Suppressor macrophage treated with lipopolysaccharide for 1 hour (primary cell): ENCODE measurements at regions not wholly inside any gene's neighbourhood (a gene's known extent, or its start where the extent isn't known, plus 50 kb on each side); places are given as distances from the start of the nearest gene placed in this dataset.
"Not testable (repeated sequence)": the region's sequence is repeated elsewhere in the genome, so short reads cannot be mapped to it uniquely, and the experiment has no call there.

Experiments
- DNase-seq, 3 donors: peaks; one replicate each; pipeline ENCODE4 v3.0.0-alpha.2; 2020 to 2022

- no peak for DNase-seq
Observed at GRCh38 chr2:2731816-2732284, 400.8 kb upstream of the MYT1L start.

DNA sequence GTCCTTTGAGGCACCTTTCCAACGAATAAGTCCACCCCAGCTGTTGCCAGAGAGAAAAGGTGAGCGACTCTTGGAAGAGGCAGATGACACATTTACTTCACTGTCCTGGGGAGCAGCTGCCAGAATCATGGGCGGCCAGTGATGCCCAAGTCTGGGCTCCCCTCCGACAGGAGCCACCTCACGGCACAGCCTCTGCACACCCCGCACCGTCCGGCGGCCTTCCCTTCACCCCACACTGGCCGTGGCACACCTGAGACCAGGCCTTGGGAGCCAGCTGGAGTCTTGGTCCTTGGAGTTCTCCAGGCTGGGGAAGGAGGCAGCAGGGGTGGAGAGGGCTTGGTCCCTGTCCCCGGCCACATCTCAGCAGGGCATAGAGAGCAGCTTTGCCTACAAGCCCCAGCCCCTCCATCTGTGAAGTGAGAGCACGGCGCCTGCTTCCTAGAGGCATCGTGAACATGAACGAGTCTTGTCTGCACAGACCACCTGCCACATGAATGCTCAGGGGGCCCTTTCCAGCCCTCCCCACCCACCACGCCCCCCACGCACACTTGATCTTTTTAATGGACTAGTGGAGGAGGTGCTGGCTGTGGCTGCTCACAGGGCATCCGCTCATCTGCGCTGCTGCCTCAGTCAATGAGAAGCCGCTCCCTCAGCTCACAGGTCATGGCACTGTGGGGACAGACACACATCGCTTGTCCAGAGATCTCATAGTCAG is 400.2 kb upstream of the MYT1L start:
- no peak for DNase-seq

- no peak for DNase-seq
Observed at GRCh38 chr2:2730301-2730833, 399.3 kb upstream of the MYT1L start.

DNA sequence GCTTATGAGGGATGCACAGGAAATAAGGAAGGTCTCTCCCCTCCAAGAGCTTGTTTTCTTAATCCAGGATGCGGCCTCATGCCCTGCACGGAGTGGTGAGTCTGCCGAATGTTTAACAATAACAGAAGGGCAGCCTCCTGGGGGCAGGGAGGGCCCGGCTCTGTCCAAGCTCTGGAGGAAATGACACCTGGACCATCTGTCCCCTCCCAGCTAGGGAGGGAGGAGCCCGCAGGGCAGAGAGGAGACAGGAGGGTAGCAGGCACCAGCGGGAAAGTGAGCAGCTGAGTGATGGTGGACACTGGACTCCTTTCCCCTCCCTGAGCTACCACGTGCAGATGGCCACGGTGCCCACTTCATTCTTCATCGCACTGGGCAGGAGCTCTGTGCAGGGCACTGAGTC is 398.2 kb upstream of the MYT1L start:
- no peak for DNase-seq

- DNase-seq: no peak
Observed at GRCh38 chr2:2728635-2729034, 397.6 kb upstream of the MYT1L start.

DNA sequence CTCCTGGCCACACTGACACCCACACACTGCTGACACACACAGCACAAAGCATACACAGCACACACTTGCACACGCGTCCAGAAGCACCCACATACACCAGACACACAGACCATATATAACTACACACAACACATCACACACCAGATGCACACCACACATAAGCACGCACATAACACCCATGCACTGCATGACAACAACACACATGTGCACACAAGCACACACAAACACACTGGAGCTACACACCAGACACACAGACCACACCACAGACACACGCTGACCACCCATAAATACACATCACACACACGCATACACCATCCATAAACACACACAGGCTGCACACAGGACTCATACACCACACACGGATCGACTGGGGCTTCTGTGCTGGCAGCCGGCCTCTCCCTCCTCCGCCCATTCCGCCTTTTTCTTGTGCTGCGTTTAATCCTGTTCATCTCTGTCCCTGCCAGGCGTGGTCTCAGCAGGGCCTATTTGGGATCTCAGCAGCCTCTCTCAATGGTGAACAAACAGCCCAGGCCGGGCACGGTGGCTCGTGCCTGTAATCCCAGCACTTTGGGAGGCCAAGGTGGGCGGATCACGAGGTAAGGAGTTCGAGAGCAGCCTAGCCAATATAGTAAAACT is 396.9 kb upstream of the MYT1L start:
- DNase-seq: no peak

- DNase-seq: no peak
Observed at GRCh38 chr2:2726163-2726562, 395.1 kb upstream of the MYT1L start.

GRCh38 chr2:2723064-2723463 is 392.0 kb upstream of the MYT1L start:
- DNase-seq: no peak

DNA sequence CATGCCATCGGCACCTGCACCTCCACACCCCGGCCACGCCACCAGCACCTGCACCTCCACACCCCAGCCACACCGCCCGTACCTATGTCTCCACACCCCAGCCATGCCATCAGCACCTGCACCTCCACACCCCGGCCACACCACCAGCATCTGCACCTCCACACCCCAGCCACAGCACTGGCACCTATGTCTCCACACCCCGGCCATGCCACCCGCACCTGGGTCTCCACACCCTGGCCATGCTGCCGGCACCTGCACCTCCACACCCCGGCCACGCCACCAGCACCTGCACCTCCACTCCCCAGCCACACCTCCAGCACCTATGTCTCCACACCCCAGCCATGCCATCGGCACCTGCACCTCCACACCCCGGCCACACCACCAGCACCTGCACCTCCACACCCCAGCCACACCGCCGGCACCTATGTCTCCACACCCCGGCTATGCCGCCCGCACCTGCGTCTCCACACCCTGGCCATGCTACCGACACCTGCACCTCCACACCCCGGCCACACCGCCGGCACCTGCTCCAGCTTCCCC is 390.3 kb upstream of the MYT1L start:
- no peak for DNase-seq

GRCh38 chr2:2720806-2721205 is 389.7 kb upstream of the MYT1L start:
- DNase-seq: not testable (repeated sequence)

GRCh38 chr2:2720351-2720750 is 389.3 kb upstream of the MYT1L start:
- no peak for DNase-seq

GRCh38 chr2:2719781-2720180 is 388.7 kb upstream of the MYT1L start:
- no peak for DNase-seq

DNA sequence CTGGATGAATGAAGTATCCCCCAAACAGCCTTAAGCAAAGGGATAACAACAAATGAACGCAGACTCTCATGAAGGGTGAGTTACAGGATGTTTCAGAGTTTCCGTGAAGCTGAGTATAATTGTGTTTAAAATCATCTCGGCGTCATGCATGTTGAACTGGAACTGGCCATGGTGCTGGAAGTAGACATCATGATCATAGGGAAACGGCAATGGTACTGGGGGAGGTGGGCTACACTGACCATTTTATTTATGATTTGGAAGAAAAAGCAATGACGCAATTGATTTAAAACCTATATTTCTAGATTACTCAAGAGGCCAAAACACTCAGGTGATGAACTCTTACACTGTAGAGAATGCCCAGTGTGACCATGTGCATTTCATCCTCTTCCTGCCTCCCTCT is 387.9 kb upstream of the MYT1L start:
- DNase-seq: no peak

- DNase-seq: no peak
Observed at GRCh38 chr2:2717406-2717805, 386.3 kb upstream of the MYT1L start.

DNA sequence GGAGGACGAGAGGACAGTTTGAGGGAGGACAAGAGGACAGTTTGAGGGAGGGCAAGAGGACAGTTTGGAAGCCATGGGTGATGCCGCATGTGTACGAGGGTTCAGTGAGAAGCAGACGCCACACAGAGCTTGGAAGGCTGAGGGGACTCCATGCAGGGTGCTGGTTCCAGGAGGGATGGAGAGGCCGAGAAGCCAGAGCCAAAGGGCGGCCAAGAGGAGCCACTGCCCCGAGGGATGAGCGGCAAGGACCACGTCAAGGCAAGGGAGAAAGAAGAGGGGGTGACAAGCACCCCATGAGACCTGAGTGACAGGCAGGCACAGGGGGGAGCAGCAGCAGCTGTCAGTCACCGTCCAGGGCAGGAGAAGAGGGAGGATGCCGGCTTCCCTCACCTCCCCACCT is 385.7 kb upstream of the MYT1L start:
- DNase-seq: no peak

- no peak for DNase-seq
Observed at GRCh38 chr2:2715036-2715818, 384.2 kb upstream of the MYT1L start.

DNA sequence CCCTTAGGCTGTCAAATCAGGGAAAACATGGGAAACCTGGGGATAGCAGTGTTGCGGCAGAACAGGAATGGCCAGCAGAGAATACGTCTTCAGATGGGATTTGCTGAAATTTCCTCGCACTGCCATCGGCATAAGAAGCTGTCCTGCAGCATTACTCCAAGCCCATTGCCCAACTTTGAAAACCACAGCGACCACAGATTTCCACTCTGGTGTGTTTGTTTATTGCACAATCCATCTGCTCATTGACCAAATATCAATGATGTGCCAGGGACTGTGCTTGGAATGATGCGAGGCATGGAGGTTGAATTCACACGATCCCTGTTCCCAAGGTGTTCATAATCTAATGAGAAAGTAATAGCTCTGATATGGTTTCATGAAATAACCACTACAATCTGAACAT is 383.3 kb upstream of the MYT1L start:
- peak; percentile 33 to 64 (median 62) for DNase-seq

GRCh38 chr2:2709431-2709770 is 378.3 kb upstream of the MYT1L start:
- no peak for DNase-seq

- DNase-seq: no peak
Observed at GRCh38 chr2:2708575-2709430, 377.7 kb upstream of the MYT1L start.

DNA sequence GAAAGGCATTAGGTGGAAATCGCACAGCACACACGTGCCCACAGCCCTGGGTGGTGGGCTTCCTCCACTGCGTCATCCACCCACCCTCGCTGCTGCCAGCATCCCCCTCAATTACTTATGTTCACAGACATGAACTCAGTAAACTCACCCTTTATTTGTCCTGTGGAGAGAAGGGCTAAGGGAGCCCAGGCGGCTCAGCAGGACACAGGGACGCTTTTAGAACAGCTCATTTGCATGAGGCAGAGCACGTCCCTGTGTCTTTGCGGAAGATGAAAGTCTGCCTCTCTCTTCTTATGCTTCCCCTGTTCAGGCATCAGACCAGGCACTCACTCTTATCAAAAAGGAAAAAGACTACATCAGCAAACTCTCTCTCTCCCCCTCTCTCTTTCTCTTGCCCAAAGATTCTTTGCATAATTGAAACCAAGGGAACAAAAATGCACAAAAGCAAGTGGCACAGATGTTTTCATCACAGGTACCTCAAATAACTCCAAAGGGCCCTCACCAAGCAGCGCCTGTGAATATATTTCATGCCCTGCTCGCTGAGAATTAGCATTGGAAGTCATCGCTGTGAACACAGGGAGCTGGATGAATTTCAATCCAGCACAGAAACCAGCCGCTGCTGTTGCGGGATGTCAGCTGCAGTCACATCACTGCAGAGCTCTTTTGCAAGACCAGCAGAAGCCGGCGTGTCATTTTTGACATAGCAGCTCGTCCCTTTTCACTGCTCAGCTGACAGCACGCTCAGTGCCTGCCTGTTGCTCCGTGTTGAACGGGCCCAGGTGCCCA is 376.3 kb upstream of the MYT1L start:
- no peak for DNase-seq

GRCh38 chr2:2706306-2706705 is 375.2 kb upstream of the MYT1L start:
- no peak for DNase-seq

DNA sequence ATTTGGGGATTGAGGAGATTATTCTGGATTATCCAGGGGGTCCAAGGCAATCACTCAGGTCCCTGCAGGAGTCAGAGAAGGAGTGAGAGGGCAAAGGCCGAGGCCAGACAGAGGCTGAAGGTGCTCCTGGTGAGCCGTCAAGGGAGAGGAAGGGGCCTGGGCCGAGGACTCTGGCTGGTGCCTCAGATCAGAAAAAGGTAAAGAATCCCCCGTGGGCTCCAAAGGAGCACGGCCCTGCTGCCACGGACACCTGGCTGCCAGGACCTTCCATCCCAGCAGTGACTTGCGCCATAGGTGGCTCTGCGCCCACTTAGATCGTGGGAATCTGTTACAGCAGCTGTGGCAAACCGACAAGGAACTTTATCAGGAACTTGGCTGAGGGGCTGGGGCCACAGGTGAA is 374.8 kb upstream of the MYT1L start:
- DNase-seq: no peak
